Stimulated activated CD4-positive, alpha-beta T cell treated with anti-CD3 and anti-CD28 coated beads, TNF-alpha, amount 100 ng/mL, for 1 hour (primary cell): ENCODE measurements at regions not wholly inside any gene's neighbourhood (a gene's known extent, or its start where the extent isn't known, plus 50 kb on each side); places are given as distances from the start of the nearest gene placed in this dataset.
"Not testable (repeated sequence)": the region's sequence is repeated elsewhere in the genome, so short reads cannot be mapped to it uniquely, and the experiment has no call there.

ENCODE experiments used
- DNase-seq, 3 donors: peaks; one replicate each; pipeline ENCODE4 v3.0.0-alpha.2; 2020; ENCODE audit warnings: low read depth in 3 of 3, low spot score in 1 of 3

DNA sequence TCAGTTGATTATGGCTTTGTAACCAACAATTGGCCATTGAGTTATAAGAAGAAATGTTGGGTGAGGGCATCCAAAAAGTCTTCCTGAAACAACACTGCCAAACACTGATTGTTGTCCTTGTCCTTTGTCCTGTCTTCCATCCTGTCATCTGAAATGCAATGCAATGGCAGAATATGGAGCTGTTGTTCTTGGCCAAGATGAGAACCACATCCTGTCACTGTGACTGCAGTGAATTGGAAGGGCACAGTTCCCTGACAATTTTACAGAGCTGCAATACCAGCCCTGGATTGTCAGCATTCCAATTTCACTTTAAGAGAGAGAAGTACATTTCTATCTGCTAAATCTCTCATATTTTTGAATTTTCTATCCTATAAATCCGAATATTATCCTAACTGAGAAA lies 613.3 kb downstream of the FLRT2 start:
- DNase-seq = no peak

GRCh38 chr14:86141966-86142365 lies 612.0 kb downstream of the FLRT2 start:
- no peak for DNase-seq

GRCh38 chr14:86129426-86129825 lies 599.5 kb downstream of the FLRT2 start:
- DNase-seq = no peak

DNA sequence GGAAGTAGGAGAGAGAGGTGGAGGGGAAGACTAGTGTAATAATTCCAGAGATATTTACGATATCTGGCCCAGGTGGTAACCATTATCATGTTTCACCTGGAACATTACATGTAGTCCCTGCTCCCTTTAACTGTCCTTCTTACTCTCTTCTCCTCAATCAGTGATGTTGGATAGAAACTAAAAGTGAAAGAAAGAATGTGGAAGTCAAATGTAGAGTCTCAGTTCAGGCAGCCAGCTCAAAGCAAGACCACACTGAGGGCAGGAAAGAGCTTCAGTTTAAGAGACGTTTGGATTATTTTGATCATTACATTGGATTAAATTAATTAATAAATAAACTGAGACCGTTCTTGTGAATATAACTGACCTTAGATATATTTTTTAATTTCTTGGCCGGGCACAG lies 594.4 kb downstream of the FLRT2 start:
- DNase-seq = no peak

DNA sequence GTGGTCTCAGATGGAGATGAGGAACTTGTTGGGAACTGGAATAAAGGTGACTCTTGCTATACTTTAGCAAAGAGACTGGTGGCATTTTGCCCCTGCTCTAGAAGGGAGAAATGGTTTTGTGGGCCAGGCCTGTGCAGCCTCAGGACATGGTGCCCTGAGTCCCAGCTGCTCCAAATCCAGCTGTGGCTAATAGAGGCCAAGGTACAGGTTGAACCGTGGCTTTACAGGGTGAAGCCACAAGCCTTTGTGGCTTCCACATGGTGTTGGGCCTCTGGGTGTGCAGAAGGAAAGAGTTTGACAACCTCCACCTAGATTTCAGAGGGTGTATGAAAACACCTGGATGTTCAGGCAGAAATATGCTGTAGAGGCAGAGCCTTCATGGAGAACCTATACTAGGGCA lies 586.0 kb downstream of the FLRT2 start:
- no peak for DNase-seq

DNA sequence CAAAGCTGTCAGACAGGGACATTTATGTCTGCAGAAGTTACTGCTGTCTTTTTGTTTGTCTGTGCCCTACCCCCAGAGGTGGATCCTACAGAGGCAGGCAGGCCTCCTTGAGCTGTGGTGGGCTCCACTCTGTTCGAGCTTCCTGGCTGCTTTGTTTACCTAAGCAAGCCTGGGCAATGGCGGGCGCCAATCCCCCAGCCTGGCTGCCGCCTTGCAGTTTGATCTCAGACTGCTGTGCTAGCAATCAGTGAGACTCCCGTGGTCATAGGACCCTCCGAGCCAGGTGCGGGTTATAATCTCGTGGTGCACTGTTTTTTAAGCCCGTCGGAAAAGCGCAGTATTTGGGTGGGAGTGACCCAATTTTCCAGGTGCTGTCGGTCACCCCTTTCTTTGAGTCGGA lies 580.9 kb downstream of the FLRT2 start:
- not testable (repeated sequence) for DNase-seq

GRCh38 chr14:86104691-86105265 lies 574.8 kb downstream of the FLRT2 start:
- DNase-seq = no peak

GRCh38 chr14:86094512-86094911 lies 564.6 kb downstream of the FLRT2 start:
- no peak for DNase-seq

- DNase-seq = no peak
Observed at GRCh38 chr14:86091811-86092210, 561.9 kb downstream of the FLRT2 start.

GRCh38 chr14:86088156-86088555 lies 558.2 kb downstream of the FLRT2 start:
- DNase-seq = no peak

DNA sequence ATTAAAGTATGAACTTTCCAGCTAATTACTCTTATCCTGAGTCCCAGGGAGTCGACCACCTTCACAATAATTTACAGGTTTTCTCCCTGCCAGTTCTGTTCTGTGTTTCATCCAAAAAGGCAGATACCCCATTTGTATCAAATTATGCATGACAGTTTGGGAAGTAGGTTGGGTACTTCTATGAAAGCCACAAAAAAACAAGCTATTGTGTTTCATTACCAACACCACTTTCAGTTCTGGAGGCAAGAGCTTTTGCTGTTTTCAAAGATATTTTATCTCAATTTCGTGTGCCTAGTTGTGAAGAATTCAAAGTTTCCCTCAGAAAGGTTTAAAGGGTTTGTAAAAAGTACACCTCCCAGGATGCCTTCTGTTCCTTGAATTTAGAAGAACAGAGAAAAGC lies 557.4 kb downstream of the FLRT2 start:
- DNase-seq = no peak

DNA sequence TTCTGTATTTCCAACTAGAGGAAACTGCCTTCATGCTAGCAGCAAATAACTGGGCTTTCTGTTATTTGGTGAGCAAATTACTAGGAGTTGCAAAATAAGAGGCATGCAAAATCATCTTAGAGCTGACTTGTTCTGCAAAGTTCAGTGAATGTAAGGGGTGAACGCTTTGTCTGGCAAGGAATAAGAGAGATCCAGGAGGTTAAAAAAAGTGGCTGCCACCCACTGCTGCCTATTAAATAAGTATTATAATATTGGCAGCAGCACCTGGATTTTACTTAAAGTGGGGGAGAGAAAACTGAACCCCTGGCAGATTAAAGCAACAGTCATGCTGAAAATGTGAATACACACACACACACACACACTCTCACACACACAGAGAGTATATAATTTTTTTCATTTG lies 557.0 kb downstream of the FLRT2 start:
- DNase-seq = no peak

DNA sequence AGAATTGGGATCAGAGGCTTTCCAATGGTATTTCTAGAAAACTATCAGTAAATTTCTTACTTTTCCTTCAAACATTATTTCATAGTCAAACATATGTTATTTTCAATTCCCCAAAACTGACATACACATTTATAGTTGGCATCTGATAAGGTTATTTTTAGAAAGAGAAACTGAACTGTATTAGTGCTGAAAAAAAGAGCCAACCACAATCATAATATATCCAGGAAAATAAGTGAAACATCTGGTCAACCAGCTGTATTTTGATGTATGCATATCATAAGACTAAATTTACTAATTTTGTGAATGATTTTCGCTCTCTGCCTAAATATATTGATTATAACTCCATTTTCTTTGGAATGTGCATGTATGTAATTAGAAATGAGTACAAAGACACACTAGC lies 554.2 kb downstream of the FLRT2 start:
- DNase-seq = no peak

DNA sequence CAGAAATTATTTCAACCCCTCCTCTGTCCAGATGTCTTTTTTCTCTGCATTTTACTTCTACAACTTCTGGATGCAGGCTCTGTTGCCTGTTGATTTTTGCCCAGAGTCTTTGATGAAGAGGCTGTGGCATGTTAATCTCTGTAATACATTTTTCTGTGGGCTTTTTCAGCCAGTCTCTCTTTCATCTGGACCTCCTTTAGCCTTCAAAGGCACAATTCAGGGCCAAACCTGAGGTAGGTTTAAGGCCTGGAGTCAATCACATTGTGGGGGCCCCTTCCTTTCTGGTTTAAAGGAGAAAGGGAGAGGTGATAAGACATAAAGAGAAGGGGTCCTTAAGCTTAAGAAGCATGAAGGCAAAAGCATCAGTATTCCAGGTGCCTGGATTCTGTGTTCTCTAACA lies 553.7 kb downstream of the FLRT2 start:
- DNase-seq = no peak

- DNase-seq = no peak
Observed at GRCh38 chr14:86072116-86072894, 542.4 kb downstream of the FLRT2 start.

- DNase-seq = no peak
Observed at GRCh38 chr14:86066651-86067050, 536.7 kb downstream of the FLRT2 start.

DNA sequence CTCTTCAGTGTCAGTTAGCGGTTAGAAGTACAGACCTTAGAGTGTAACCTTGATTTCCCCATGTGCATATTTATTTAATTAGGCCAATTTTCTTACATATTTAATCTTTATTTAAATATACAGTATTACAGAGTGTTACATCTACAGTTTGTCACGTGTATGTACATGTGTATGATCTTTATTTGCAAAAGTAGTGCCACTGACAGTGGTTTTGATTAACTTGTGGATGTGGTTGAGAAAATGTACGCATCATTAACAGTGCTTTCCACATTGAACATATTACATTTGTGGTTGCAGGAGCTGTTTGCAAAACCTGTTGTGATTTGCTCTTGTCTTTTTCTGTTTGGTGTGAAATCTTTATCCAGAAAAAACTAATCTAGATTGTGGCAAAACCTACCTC lies 535.5 kb downstream of the FLRT2 start:
- no peak for DNase-seq

DNA sequence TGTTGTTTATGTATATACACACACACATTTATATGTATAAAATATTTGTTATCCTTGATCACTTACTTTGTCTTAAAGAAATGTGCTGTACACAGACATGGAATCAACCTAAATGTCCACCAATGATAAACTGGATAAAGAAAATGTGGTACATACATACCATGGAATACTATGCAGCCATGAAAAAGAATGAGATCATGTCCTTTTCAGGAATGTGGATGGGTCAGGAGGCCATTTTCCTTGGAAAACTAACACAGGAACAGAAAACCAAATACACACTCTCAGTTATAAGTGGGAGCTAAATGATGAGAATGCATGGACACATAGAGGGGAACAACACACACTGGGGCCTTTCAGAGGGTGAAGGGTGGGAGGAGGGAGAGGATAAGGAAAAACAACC lies 534.7 kb downstream of the FLRT2 start:
- not testable (repeated sequence) for DNase-seq

- no peak for DNase-seq
Observed at GRCh38 chr14:86057018-86057667, 527.2 kb downstream of the FLRT2 start.

- DNase-seq = no peak
Observed at GRCh38 chr14:86055512-86056075, 525.6 kb downstream of the FLRT2 start.

DNA sequence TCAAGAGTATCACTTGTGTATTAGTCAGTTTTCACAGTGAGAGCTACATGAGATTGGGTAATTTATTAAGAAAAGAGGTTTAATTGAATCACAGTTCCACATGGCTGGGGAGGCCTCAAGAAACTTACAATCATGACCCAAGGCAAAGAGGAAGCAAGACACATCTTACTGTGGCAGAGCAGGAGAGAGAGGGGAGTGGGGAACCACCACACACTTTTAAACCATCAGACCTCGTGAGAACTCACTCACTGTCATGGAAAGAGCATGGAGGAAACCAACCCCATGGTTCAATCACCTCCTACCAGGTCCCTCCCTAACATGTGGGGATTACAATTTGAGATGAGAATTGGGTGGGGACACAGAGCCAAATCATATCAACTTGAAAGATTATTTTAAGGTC lies 522.9 kb downstream of the FLRT2 start:
- no peak for DNase-seq

DNA sequence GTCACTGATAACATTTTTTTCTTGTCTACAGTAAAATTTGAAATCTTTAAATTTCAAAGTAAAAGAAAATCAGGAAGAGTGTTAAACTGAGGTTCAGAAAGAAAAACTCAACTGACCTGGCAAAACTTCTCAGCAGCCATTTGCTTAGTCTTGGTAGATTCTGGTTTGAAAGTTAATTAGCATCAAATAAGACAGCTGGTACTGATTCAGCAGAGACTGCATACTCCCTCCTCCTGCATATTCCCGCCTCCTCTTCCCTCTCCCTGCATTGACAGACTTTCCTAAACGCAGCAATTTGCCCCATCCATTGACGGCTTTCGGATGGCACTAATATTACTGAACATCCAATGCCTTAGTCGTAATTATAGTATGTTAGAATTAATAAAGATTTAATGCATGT lies 520.8 kb downstream of the FLRT2 start:
- no peak for DNase-seq
